Colonic mucosa (tissue), 4 donors: ENCODE measurements at regions not wholly inside any gene's neighbourhood (a gene's known extent, or its start where the extent isn't known, plus 50 kb on each side); places are given as distances from the start of the nearest gene placed in this dataset.

Source experiments
- DNase-seq: peaks from one replicate; pipeline ENCODE4 v3.0.0-alpha.2; 2020
- H3K27ac ChIP-seq: fragments of 200-600 bp; one replicate; pipeline ENCODE4 v1.8.0; 2021
- H3K27me3 ChIP-seq: fragments of 200-600 bp; one replicate; pipeline ENCODE4 v1.8.0; 2021
- H3K36me3 ChIP-seq: fragments of 200-600 bp; one replicate; pipeline ENCODE4 v1.8.0; 2021
- H3K4me1 ChIP-seq: fragments of 200-600 bp; one replicate; pipeline ENCODE4 v1.8.0; 2021; ENCODE audit warnings: mild to moderate bottlenecking
- H3K4me3 ChIP-seq: fragments of 200-600 bp; one replicate; pipeline ENCODE4 v1.8.0; 2021
- H3K9ac ChIP-seq, 2 donors: one replicate each; pipeline ENCODE4 v1.7.0; 2013; ENCODE audit warnings: control low read depth in 2 of 2, low read depth in 2 of 2, low read length in 2 of 2
- H3K9me3 ChIP-seq: fragments of 200-600 bp; one replicate; pipeline ENCODE4 v1.8.0; 2021
- intact Hi-C: fragments of 100-400 bp; cut with DNase I; formaldehyde crosslinking; loops from one replicate; pipeline ENCODE4 v1.14.1; 2022
- TF ChIP-seq, protein P1 (sequence below): fragments of 200-600 bp; IDR thresholded peaks from one replicate; pipeline ENCODE4 v1.8.0; 2022; ENCODE audit warnings: antibody characterized with exemption, mild to moderate bottlenecking
- donor health status: healthy.
- donor health status: DM: no; HTN: no; CAD: no.
- donor health status: DM: no; HTN: no; CAD: no.

- Histone ChIP-seq H3K9me3 (no peaks in the 10 kb centered on the region), H3K27me3 (no peaks in the 10 kb centered on the region), H3K27ac (no peak overlapping the region), H3K4me1 (no peaks in the 10 kb centered on the region), H3K36me3 (no peaks in the 10 kb centered on the region), H3K4me3 (no peak overlapping the region), H3K9ac (no peak overlapping the region)
- TF ChIP-seq, protein P1, sequence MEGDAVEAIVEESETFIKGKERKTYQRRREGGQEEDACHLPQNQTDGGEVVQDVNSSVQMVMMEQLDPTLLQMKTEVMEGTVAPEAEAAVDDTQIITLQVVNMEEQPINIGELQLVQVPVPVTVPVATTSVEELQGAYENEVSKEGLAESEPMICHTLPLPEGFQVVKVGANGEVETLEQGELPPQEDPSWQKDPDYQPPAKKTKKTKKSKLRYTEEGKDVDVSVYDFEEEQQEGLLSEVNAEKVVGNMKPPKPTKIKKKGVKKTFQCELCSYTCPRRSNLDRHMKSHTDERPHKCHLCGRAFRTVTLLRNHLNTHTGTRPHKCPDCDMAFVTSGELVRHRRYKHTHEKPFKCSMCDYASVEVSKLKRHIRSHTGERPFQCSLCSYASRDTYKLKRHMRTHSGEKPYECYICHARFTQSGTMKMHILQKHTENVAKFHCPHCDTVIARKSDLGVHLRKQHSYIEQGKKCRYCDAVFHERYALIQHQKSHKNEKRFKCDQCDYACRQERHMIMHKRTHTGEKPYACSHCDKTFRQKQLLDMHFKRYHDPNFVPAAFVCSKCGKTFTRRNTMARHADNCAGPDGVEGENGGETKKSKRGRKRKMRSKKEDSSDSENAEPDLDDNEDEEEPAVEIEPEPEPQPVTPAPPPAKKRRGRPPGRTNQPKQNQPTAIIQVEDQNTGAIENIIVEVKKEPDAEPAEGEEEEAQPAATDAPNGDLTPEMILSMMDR: no peak
- intact Hi-C loops: no loop called here
- DNase-seq: no peak
These were observed 200.5 kb upstream of the MCHR2 start for GRCh38 chr6:100194535-100194934.

DNA sequence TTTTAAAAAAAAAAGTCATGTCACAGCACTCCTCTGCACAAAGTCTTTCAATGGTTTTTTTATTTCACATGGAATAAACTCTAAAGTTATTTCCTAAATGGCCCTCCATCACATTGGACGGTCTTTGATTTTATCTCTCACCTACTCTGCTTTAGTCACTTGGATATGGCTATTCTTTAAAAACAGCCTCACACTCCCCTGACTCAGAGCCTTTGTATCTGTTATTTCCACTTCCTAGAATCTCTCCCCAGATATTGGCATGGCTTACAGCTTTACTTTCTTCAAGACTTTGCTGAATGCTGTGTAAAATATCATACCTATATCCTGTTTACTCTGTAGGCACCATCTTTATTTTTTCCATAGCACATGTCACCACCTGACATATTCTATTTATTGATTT is 194.7 kb upstream of the MCHR2 start:
- Histone ChIP-seq H3K27me3 (no peaks in the 10 kb centered on the region), H3K9me3 (no peaks in the 10 kb centered on the region), H3K27ac (no peak overlapping the region), H3K4me3 (no peak overlapping the region), H3K9ac (no peak overlapping the region), H3K4me1 (no peaks in the 10 kb centered on the region), H3K36me3 (no peaks in the 10 kb centered on the region)
- TF ChIP-seq, protein P1: no peak
- intact Hi-C loops: no loop called here
- DNase-seq: no peak

- no peak overlapping the region for H3K27ac ChIP-seq
- H3K9ac ChIP-seq: no peak overlapping the region
- no peak for DNase-seq
- H3K27me3 ChIP-seq: no peaks in the 10 kb centered on the region
- no peaks in the 10 kb centered on the region for H3K36me3 ChIP-seq
- TF ChIP-seq, protein P1: no peak
- intact Hi-C loops: no loop called here
- H3K4me1 ChIP-seq: no peaks in the 10 kb centered on the region
- H3K4me3 ChIP-seq: no peak overlapping the region
- H3K9me3 ChIP-seq: no peaks in the 10 kb centered on the region
These were observed 192.5 kb upstream of the MCHR2 start for GRCh38 chr6:100186552-100186951.

DNA sequence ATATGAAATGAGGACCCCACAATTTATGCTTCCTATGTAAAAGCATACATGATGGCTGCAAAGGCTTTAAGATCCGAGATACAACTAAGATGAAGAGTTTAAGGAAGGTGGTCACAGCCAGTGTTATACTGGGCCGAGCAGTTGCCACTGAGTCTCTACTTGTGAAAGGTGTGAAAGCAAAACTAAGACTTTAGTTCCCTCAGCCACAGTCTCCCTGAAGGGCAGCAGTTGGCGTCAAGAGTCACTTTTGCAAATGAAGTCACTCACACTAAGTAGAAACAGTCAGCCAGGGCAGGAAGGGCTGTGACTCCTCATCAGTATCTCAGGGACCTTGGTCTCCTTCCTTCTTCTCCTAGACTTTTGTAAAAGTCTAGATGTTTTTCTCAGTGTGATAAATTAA is 191.6 kb upstream of the MCHR2 start:
- intact Hi-C loops: no loop called here
- H3K27me3 ChIP-seq: no peaks in the 10 kb centered on the region
- TF ChIP-seq, protein P1: no peak
- H3K36me3 ChIP-seq: no peaks in the 10 kb centered on the region
- H3K4me3 ChIP-seq: no peak overlapping the region
- H3K9ac ChIP-seq: no peak overlapping the region
- H3K4me1 ChIP-seq: no peaks in the 10 kb centered on the region
- H3K27ac ChIP-seq: no peak overlapping the region
- no peaks in the 10 kb centered on the region for H3K9me3 ChIP-seq
- DNase-seq: no peak

DNA sequence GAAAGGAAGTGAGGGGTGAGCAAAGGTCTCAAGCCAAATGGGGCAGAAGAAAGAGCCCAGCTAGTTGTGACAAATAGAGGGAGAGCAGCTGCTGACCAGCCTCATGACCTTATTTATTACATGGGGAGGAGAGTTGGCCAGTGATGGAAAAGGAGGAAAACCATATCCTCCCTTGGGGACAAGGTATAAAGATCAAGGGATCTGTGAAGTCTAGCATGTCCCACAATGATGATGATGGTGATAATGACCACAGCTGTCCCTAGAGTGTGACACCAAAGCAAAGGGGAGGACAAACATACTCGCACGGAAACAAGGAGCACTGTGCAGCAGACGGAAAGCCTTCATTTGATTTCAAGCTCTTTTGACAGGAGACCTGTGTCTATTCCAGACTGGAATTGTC is 190.4 kb upstream of the MCHR2 start:
- H3K4me1 ChIP-seq: no peaks in the 10 kb centered on the region
- DNase-seq: no peak
- no peaks in the 10 kb centered on the region for H3K36me3 ChIP-seq
- TF ChIP-seq, protein P1: no peak
- H3K9me3 ChIP-seq: no peaks in the 10 kb centered on the region
- no peaks in the 10 kb centered on the region for H3K27me3 ChIP-seq
- no peak overlapping the region for H3K4me3 ChIP-seq
- intact Hi-C loops: no loop called here
- H3K9ac ChIP-seq: no peak overlapping the region
- no peak overlapping the region for H3K27ac ChIP-seq

DNA sequence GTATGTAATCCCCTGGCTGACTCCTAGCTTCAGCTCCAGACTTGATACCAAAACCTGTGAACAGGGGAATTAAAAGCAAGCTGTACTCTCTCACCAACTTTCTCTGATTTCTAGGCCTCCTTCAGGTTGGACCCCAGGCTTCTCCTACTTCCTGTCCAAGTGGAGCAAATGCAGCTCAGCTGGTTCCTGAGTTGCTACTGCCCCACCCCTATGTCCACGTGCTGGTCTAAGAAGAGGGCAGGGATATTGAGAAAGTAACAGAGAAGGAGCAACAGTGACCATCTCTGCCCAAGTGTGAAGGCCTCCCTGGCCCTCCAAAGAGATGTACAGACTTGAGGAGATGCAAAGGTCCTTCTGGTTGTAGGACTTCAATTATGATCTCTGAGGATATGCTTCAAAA is 188.3 kb upstream of the MCHR2 start:
- no peak overlapping the region for H3K4me3 ChIP-seq
- intact Hi-C loops: no loop called here
- H3K36me3 ChIP-seq: no peaks in the 10 kb centered on the region
- no peaks in the 10 kb centered on the region for H3K4me1 ChIP-seq
- H3K27ac ChIP-seq: no peak overlapping the region
- TF ChIP-seq, protein P1: no peak
- no peaks in the 10 kb centered on the region for H3K9me3 ChIP-seq
- no peak for DNase-seq
- H3K27me3 ChIP-seq: no peaks in the 10 kb centered on the region
- no peak overlapping the region for H3K9ac ChIP-seq
